ENCODE measurements at regions not wholly inside any gene's neighbourhood (a gene's known extent, or its start where the extent isn't known, plus 50 kb on each side); places are given as distances from the start of the nearest gene placed in this dataset.

DNA sequence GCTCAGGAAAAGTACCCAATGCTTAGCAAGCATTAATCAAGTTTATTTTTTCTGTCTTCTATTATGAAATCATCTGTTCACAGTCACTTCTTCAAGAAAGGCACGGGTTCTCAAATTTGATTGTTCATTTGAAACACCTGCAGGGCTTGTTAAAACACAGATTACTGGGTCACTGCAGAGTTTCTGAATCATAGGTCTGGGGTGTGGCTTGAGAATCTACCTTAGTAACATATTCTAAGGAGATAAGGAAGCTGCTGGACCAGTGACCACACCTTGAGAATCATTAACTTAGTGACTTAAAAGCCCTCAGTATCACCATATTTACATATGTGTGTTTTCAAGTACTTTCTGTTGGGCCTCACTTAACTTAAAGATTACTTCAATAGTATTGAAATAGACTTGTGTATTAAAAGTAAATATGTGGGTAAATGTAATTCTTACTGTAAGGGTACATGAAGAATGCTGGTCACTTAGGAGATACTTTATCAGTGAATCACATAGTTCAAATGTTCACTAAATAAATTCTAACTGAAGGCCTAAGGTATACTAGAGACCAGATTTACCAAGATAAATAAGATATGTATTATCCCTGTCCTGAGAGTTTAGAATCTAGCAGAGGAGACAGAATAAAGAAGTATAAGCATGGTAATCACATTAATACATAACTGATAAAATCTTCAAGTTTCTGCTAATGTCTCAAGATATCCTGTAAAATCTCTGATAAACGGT, 1342.1 kb upstream of the C9orf72 start:
- DNase-seq (ENCODE audit: low spot score in 2 of 2): no peak
- WGBS, 2 donors: 53 to 64% methylated on average over 2 of the region's 2 CpGs
- TF ChIP-seq POLR2A (IDR thresholded peaks at IDR 0.05): no peak
- no peak for TF ChIP-seq CTCF (IDR thresholded peaks at IDR 0.05)
- intact Hi-C loops (cut with DNase I; ENCODE audit: low total_unique reads): no loop called here
- H3K4me3 ChIP-seq (ENCODE audit: low read depth, poor library complexity, severe bottlenecking): no peak overlapping the region

- DNase-seq (ENCODE audit: low spot score in 2 of 2): no peak
- no peak overlapping the region for H3K4me3 ChIP-seq (ENCODE audit: low read depth, poor library complexity, severe bottlenecking)
- WGBS, 2 donors: 74 to 84% methylated on average over 3 of the region's 3 CpGs
- intact Hi-C loops (cut with DNase I; ENCODE audit: low total_unique reads): no loop called here
- TF ChIP-seq CTCF (IDR thresholded peaks at IDR 0.05) (no peak), POLR2A (IDR thresholded peaks at IDR 0.05) (no peak)
These were observed 1343.1 kb upstream of the C9orf72 start for GRCh38 chr9:28916348-28916747.

- TF ChIP-seq CTCF (IDR thresholded peaks at IDR 0.05): no peak
- TF ChIP-seq POLR2A (IDR thresholded peaks at IDR 0.05): no peak
- intact Hi-C loops (cut with DNase I; ENCODE audit: low total_unique reads): no loop called here
- DNase-seq (ENCODE audit: low spot score in 2 of 2): no peak
- 82% methylated on average over 3 of the region's 3 CpGs for WGBS, 2 donors
- no peak overlapping the region for H3K4me3 ChIP-seq (ENCODE audit: low read depth, poor library complexity, severe bottlenecking)
These were observed 1348.7 kb upstream of the C9orf72 start for GRCh38 chr9:28921857-28922500.

DNA sequence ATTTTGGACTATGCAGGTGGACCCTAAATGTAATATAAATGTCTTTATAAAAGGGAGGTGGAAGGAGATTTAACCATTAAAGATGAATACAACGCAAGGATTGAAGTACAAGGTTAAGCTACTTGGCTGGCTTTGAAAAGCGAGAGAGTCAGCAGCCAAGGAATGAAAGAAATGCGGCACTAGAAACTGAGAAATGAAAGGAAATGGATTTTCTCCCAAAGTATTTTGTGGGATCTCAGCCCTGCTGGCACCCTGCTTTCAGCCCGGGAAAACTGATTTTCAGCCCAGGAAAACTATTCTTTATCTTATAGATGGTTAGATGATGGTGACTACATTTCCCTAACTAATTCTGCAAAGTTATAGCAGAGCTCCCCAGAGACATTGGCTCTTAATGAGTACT, 1349.6 kb upstream of the C9orf72 start:
- 59 to 60% methylated on average over 4 of the region's 4 CpGs for WGBS, 2 donors
- H3K4me3 ChIP-seq (ENCODE audit: low read depth, poor library complexity, severe bottlenecking): no peak overlapping the region
- no peak for DNase-seq (ENCODE audit: low spot score in 2 of 2)
- intact Hi-C loops (cut with DNase I; ENCODE audit: low total_unique reads): no loop called here
- TF ChIP-seq POLR2A (IDR thresholded peaks at IDR 0.05) (no peak), CTCF (IDR thresholded peaks at IDR 0.05) (no peak)

- 27 to 31% methylated on average over 3 of the region's 3 CpGs for WGBS, 2 donors
- DNase-seq (ENCODE audit: low spot score in 2 of 2): no peak
- TF ChIP-seq CTCF (IDR thresholded peaks at IDR 0.05): no peak
- intact Hi-C loops (cut with DNase I; ENCODE audit: low total_unique reads): no loop called here
- H3K4me3 ChIP-seq (ENCODE audit: low read depth, poor library complexity, severe bottlenecking): no peak overlapping the region
These were observed 1350.1 kb upstream of the C9orf72 start for GRCh38 chr9:28923351-28923750.

All from lower leg skin (tissue), 4 donors.